ENCODE measurements at regions not wholly inside any gene's neighbourhood (a gene's known extent, or its start where the extent isn't known, plus 50 kb on each side); places are given as distances from the start of the nearest gene placed in this dataset.

GRCh38 chr11:37689951-37690350 lies 1091.9 kb upstream of the RAG2 start:
- no peak for DNase-seq

GRCh38 chr11:37688456-37688855 lies 1090.4 kb upstream of the RAG2 start:
- no peak for DNase-seq

GRCh38 chr11:37687130-37687529 lies 1089.1 kb upstream of the RAG2 start:
- no peak for DNase-seq

- no peak for DNase-seq
Measured at GRCh38 chr11:37671321-37671720, 1073.3 kb upstream of the RAG2 start.

DNA sequence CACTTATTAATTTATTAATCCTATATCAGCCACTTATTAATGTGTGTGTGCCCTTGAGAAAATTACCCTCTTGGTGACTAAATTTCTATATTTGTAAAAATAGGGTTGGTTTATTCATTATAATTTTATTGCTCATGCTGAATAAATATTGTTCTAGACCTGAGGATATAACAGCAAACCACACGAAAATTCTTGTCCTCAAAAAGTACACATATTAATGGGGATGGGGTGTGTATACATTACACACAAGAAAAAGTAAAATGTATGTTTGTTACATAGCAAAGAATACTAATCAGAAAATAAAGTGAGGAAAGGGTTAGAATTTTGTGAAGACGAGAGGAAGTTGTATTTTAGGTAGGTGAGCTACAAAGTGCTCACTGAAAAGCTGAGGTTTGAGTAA lies 1068.9 kb upstream of the RAG2 start:
- DNase-seq, result no peak

- DNase-seq, result no peak
Measured at GRCh38 chr11:37657645-37658044, 1059.6 kb upstream of the RAG2 start.

GRCh38 chr11:37647767-37648166 lies 1049.7 kb upstream of the RAG2 start:
- DNase-seq, result no peak

DNA sequence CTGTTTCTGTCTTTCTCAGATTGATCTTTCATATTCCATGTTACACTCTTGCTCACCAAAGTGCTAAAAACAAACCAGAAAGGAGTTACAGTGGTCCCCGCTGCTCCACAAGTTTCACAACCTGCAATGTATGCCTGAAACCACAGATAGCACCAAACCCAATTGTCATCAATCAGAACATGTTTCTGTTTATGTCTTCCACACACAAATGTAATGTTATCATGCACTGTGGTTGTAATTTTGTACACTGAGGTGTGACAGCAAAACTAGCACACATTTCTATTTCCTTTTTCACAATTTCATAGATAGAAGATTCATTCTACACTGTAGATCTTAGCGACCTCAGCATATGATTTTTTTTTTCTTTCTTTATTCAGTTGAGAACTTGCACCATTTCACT lies 1045.9 kb upstream of the RAG2 start:
- DNase-seq, result no peak

DNA sequence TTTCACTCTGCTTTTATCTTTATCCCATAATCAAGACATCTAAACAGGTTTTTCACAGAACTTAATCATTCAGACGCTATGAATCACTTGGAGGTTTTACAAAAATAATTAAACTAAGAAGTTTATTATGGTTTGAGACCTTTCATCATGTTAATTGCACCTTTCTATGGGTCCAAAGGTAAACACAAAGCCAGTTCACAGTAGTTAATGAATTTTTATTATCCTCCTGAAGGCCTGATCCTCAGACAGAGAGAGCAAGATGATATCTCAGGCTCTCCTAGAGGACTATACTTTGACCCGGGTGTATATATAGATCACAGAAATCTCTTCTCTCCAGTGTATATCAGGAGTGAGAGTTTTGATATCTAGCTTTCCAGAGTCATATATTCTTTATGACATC lies 1044.3 kb upstream of the RAG2 start:
- DNase-seq, result no peak

DNA sequence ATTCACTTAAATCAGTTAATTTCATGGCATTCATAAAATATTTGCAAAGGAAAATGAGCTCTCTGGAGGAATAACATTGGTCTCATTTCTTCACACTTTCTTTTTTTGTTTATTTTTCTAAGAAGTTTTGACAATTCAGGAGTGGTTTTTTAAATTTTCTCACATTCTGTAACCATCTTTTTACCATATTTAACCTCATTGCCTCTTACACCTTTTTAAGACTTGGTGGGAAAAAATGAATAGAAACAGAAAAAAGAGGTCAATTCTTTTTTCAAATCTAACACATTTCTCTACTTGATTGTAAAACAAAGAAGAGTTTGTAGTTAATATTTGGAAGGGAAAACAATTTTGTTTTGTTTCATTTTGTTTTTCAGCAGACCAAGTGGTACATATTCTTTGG lies 1034.7 kb upstream of the RAG2 start:
- DNase-seq, result no peak

DNA sequence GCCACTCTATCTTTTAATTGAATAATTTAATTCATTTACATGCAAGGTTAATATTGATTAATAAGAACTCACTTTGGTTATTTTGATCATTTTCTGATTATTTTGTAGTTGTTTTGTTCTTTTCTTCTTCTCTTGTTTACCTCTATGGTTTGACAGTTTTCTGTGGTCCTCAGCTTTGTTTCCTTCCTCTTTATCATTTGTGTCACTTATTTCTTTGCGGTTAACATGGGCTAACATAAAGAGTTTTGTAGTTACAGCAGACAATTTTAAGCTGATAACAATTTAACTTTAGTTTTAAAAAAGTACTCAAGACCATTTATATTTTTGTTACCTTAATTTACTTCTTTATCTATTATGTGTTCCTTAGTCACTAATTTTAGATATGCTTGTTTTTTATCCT lies 1032.8 kb upstream of the RAG2 start:
- no peak for DNase-seq

DNA sequence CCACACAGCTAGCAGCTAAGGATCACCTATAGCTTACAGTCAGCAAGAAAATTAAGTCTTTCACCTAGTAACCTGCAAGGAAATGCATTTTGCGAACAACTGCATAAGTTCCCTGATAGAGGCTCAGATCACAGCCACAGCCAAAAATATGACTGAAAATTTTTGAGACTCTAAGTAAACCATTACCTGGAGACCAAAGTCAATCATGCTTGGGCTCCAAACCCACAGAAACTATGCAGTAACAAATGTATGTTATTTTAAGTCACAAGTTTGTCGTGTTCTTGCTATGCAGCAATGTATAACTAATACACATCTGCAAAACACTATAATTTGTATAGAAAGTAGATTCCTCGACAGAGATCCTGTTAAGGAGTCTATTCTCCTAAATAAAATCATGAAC lies 1025.7 kb upstream of the RAG2 start:
- DNase-seq, result no peak

DNA sequence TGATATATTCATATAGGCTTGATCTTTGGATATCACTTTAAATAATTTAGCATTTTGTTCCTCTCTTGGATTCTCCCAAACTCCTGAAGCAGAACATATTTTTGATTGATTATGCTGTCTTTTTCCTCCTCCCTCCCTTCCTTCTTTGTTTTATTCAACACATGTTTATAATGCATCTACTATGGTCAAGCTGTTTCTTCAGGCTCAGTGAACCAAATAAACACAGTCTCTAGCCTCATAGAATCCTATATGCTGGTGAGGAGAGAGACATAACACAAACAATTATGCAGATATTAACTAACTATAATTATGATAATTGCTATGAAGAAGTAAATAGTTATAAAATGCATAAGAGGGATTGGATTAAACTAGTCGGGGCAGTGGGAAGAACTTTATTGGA lies 1023.6 kb upstream of the RAG2 start:
- no peak for DNase-seq

DNA sequence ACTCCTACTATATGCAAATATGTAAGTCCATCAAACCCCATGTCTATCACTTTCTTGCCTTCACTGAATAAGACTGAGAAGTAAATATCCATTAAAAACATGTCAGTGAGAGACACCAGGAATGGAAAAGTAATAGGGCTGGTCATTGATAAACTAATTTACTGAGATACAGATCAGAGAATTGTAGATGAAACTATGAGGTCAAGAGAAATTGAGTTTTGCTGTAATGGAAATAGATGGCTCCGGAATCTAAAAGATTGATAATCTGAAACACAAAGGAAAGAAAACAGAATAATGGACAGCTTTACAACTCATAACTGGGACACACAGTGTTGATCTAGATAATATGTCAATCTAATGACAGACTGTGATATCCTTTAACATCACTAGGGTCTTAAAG lies 1018.3 kb upstream of the RAG2 start:
- no peak for DNase-seq

- no peak for DNase-seq
Measured at GRCh38 chr11:37613031-37613430, 1015.0 kb upstream of the RAG2 start.

- DNase-seq, result no peak
Measured at GRCh38 chr11:37612146-37612545, 1014.1 kb upstream of the RAG2 start.

DNA sequence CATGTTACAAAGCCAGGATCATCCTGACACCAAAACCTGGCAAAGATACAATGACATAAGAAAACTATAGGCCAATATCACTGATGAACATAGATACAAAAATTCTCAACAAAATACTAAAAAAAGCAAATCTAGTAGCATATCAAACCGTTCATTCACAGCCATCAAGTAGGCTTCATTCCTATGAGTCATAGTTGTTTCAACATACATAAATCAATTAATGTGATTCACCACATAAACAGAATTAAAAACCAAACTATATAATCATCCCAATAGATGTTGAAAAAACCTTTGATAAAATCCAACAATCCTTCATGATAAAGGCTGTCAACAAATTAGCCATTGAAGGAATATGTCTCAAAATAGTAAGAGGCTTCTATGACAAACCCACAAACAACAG lies 1007.2 kb upstream of the RAG2 start:
- DNase-seq, result no peak

- no peak for DNase-seq
Measured at GRCh38 chr11:37598381-37598780, 1000.3 kb upstream of the RAG2 start.

GRCh38 chr11:37597776-37598175 lies 999.7 kb upstream of the RAG2 start:
- no peak for DNase-seq

DNA sequence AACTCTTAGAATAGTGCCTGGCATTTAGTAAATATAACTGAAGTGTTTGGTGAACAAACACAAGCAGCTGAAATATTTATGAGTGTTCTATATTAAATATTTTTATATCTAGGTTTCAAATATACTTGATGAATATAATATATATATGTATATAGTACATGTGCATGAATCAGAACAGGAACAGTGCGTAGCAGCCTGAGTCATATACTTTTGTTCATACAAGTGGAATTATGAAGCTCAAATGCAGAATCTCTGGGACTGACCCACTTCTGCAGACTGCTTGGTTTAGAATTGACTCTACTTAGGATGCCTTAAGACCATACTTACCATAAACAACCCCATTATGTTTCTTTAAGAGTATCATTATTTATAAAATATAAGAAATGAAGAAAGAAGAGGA lies 997.8 kb upstream of the RAG2 start:
- DNase-seq, result no peak

GRCh38 chr11:37574361-37574760 lies 976.3 kb upstream of the RAG2 start:
- DNase-seq, result no peak

DNA sequence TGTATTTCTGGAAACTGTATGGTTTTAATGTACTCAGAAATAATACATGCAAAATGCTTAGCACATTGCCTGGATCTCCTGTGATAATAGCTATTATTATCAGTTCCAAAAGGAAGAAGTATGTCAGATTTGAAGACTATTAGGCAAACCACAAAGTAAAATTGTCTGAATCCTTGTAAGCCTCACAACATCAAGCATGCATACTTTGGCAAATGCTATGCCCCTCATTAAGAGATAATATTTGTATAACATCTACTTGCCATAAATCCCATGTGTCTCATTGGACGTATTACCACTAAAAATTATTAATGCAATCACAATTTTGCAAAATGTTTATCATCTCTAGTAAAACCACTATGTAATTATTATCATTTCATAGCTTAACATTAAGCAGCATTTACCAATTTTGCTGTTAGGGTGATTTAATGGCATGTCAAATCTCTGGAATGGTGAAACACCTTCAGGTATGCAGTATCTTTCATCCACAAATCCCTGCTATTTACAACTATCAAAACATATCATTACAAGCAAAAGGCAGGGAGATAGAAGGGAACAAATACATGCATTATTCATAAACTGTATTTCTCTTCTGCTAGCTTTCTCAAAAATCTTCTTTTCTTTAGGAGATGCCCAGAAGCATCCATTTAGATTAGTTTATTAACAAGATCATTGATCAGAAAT lies 974.6 kb upstream of the RAG2 start:
- no peak for DNase-seq

DNA sequence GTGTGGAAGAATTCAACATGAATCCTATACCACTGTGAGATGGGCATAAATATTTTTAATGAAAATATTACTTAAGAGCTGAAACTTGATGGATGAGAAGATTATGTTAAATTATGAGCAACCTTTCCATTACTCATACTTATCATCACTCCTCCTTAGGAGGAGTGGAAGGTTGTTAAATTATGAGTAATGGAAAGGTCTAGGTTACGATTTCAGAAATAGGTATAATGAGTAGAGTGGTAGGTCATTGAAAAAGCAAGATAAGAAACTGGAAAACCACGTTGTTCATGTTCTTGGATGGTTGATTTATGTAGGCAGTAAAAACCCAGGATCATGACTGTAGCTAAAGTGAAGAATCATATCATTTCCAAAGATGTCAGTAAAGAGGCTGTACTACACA lies 973.2 kb upstream of the RAG2 start:
- DNase-seq, result no peak

GRCh38 chr11:37560991-37561390 lies 963.0 kb upstream of the RAG2 start:
- no peak for DNase-seq

GRCh38 chr11:37560346-37560745 lies 962.3 kb upstream of the RAG2 start:
- no peak for DNase-seq

Data from MV-4-11 (cell line).